ENCODE measurements at regions not wholly inside any gene's neighbourhood (a gene's known extent, or its start where the extent isn't known, plus 50 kb on each side); places are given as distances from the start of the nearest gene placed in this dataset.

DNA sequence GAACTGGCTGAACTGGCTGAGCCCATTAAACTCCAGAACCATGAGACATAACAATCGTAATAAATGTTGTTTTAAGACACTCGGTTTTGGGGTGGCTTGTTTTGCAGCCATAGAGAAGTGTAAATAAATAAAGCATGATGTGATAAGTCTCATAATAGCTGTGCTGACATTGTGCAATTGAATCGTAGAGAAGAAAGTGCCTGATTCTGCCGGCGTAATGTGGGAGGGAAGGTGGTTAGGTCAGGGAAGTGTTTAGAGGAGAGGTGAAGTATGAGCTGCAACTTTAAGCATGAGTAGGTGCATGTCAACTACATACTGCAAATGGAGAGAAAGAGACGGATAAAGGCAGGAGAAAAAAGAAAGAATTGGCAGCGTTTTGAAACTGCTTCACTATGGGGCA, 217.1 kb downstream of the BLID start:
- DNase-seq, result no peak

GRCh38 chr11:121895919-121896318, 220.1 kb downstream of the BLID start:
- DNase-seq, result no peak

GRCh38 chr11:121894581-121894980, 221.4 kb downstream of the BLID start:
- DNase-seq, result no peak

GRCh38 chr11:121892863-121893262, 223.2 kb downstream of the BLID start:
- DNase-seq, result no peak

- no peak for DNase-seq
Observed at GRCh38 chr11:121892131-121892681, 223.8 kb downstream of the BLID start.

- no peak for DNase-seq
Observed at GRCh38 chr11:121890946-121891515, 225.0 kb downstream of the BLID start.

- DNase-seq, result no peak
Observed at GRCh38 chr11:121890377-121890776, 225.6 kb downstream of the BLID start.

- DNase-seq, result no peak
Observed at GRCh38 chr11:121889931-121890330, 226.1 kb downstream of the BLID start.

GRCh38 chr11:121889186-121889585, 226.8 kb downstream of the BLID start:
- no peak for DNase-seq

- DNase-seq, result no peak
Observed at GRCh38 chr11:121887976-121888557, 227.9 kb downstream of the BLID start.

- DNase-seq, result no peak
Observed at GRCh38 chr11:121887569-121887968, 228.4 kb downstream of the BLID start.

DNA sequence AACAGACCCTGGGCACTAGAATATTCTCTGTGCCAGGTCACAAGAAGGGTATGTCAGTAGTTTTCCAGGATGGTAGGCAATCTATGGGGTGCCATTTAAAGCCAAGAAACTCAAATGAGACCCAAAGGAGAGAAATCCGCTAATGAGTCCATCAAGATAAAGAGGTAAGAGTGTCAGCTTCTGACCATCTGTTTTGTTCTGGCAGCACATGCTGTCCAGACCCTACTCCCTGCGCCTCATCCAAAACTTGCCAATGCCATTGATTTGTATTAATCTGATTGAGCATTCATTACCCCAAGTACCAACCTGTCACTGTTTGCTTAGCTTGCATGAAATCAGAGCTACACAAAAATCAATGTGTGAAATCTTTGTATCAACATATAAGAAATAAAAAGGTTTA, 229.0 kb downstream of the BLID start:
- peak; percentile 53 for DNase-seq

- peak; percentile 59 for DNase-seq
Observed at GRCh38 chr11:121886005-121886734, 229.8 kb downstream of the BLID start.

DNA sequence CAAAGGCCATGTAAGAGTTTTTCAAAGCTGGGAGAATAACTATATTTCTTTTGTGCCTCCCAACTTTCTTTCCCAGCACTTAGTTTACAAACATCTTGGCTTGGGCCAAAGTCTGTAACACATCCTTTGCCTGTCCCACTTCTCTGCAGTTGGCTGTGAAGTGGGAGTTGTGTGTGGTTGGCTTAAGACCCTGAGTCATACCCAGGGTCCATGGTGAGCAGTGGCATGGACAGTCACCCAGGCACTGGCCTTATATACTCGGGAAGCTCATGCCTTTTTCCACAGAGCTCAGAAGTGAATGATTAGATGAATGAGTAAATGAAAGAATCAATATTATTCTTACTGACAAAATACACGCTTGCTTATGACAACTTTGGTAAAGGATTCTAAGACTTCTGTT, 231.4 kb downstream of the BLID start:
- DNase-seq, result no peak

GRCh38 chr11:121881806-121882205, 234.2 kb downstream of the BLID start:
- DNase-seq, result no peak

GRCh38 chr11:121877152-121877551, 238.9 kb downstream of the BLID start:
- DNase-seq, result no peak

DNA sequence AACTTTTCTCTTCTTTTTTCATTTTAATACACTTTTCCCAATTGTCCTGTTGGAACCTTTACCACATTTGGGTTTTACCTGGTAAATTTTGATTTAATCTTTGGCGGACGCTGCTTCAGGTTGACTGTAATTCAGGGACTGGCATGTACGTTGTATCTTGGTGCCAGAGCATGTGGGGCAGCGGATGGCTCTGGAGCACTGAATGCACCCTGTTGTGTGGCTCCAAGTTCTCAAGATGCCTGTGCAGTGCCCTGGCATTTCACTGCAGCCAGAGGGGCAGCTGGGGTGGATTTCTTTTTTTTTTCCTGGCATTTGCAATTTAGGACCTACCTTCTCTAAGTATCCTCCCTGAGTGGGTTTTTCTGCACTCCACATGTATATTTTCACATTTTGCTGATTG, 242.2 kb downstream of the BLID start:
- no peak for DNase-seq

GRCh38 chr11:121872356-121872755, 243.7 kb downstream of the BLID start:
- DNase-seq, result no peak

DNA sequence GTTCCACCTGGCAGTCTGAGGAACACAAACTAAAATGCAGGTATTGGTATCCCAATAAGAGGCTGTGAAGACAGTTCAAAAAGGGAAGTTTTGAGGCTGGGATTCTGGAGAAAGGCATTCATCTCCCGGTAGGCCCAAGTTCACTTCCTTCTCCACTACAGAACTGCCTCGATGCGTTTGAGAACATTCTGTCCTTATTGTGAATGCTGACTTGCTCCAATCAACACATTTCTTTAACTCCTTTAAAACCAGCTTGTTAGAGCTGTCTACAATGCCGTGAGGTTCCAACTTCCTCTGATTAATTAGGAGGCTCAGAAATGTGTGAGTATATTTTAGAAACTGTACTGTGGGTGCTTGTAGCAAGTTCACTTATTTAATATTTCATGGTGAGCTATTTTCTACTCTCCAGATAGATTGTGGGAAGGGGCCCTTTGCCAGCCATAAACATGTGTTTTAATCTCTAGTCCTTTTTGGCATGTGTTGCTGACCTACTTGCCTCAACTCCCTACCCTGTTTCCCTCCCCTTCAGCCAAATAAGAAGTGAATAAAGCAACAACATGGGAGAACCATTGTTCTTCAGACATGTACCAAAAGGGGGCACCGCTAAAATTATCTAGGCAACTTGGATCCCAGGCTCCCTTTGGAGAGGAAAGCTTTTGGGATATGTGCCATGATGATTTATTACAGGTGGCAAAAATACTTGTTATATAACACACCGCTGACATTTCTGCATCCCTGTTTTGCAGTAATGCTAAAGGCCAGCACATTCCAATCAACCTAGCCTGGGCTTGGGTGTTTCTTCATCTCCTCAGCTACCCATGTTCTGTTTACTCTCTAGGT, 245.6 kb downstream of the BLID start:
- no peak for DNase-seq

GRCh38 chr11:121869478-121869877, 246.5 kb downstream of the BLID start:
- DNase-seq, result no peak

DNA sequence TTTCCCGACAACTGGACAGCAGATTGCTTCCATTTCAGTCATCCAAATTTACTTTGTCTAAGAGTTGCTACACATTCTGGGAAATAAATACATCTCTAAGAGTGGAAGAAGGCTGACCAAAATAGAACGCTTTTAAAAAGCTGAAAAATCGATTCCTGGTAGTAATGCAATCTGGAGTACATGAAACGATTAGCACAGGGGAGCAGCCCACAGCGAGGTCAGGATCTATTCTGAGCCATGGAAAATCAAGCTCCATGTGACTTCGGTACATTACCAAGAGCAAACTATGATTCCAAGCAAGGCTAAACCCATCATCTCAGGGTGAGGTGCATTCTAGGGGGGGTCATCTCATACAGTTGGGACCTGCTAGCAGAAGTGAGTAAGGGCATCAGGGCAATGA, 249.3 kb downstream of the BLID start:
- DNase-seq, result no peak

DNA sequence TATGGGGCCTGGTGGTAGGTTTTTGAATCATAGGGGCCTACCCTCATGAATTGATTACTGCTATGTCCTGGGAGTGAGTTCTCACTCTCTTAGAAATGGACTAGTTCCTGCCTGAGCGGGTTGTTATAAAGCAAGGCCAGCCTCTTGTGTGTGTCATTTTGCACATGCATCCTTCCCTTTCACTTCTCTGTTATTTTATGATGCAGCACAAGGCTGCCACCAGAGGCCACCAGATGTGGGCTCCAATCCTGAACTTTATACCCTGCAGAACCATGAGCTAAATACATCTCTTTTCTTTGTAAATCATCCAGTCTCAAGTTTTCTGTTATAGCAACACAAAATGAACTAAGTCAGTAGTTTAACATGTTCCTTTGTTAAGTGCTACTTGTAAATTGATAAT, 251.4 kb downstream of the BLID start:
- DNase-seq, result no peak

DNA sequence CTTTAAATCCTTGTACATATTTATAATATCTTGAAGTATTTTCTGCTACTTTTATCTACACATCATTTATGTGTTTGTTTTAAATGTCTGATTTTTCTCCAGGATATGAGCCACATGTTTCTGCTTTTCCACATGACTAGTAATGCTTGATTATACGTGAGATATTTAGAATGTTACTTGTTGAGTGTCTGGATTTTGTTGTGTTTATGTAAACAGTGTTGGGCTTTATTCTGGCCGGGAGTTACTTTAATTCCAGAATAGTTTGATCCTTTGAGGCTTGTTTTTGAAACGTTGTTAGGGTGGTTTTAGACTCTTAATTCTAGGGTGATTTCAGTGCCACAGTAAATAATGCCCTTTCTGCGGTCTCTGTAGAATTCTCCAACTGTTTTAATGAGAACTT, 252.9 kb downstream of the BLID start:
- DNase-seq, result no peak

Data from NCI-H524 treated with DMSO at 0.1 percent for 48 hours (cell line).